RWPE1 (cell line): ENCODE measurements at regions not wholly inside any gene's neighbourhood (a gene's known extent, or its start where the extent isn't known, plus 50 kb on each side); places are given as distances from the start of the nearest gene placed in this dataset.

Experiments
- CTCF ChIA-PET: fragments of 350-600 bp; sonication (Branson Sonifier 250); formaldehyde crosslinking; extraction: SDS; loops from one replicate; lab custom pipeline; 2021; lab: Yijun Ruan, JAX
- POLR2A ChIA-PET: fragments of 400-600 bp; formaldehyde crosslinking; extraction: SDS; loops from one replicate; lab custom pipeline; 2020; ENCODE audit warnings: antibody characterized with exemption; ENCODE audit not compliant: low non-redundant PET; lab: Yijun Ruan, JAX
- DNase-seq: peaks from one replicate; pipeline ENCODE4 v3.0.0; 2012; ENCODE audit warnings: low spot score
- H3K27ac ChIP-seq: fragments of 450-650 bp; 2 replicates; pipeline ENCODE4 v1.5.1; 2017
- CTCF ChIP-seq: fragments of 450-650 bp; conservative IDR thresholded peaks from 2 replicates; pipeline ENCODE4 v1.5.1; 2017; ENCODE audit warnings: low read depth, mild to moderate bottlenecking

- no peak for TF ChIP-seq CTCF
- ChIA-PET POLR2A (no interaction called here), CTCF (interaction anchor here (0.7 to 0.8 kb wide), 2 partner anchors 316 to 459 kb away, joined by 3 read pairs; no protein-coding TSS in a partner anchor)
- no peak overlapping the region for H3K27ac ChIP-seq
- no peak for DNase-seq
These were observed 87.6 kb downstream of the MARCHF4 start for GRCh38 chr2:216284708-216285107.

GRCh38 chr2:216283038-216283900, 89.0 kb downstream of the MARCHF4 start:
- no peak for DNase-seq
- H3K27ac ChIP-seq: no peak overlapping the region
- ChIA-PET POLR2A (no interaction called here), CTCF (no interaction called here)
- no peak for TF ChIP-seq CTCF

GRCh38 chr2:216281876-216282275, 90.4 kb downstream of the MARCHF4 start:
- ChIA-PET CTCF (no interaction called here), POLR2A (no interaction called here)
- H3K27ac ChIP-seq: no peak overlapping the region
- DNase-seq: no peak
- TF ChIP-seq CTCF: no peak

- CTCF ChIA-PET: interaction anchor here (0.6 kb wide), 1 partner anchor 149 kb away, joined by 3 read pairs; no protein-coding TSS in a partner anchor
- no peak for TF ChIP-seq CTCF
These were observed 91.0 kb downstream of the MARCHF4 start for GRCh38 chr2:216281316-216281715.

GRCh38 chr2:216279459-216279858, 92.8 kb downstream of the MARCHF4 start:
- POLR2A ChIA-PET: no interaction called here
- no peak for TF ChIP-seq CTCF
- no peak overlapping the region for H3K27ac ChIP-seq
- CTCF ChIA-PET: no interaction called here
- no peak for DNase-seq

More at GRCh38 chr2:216281316-216281715, 91.0 kb downstream of the MARCHF4 start:
- POLR2A ChIA-PET: no interaction called here
- no peak for DNase-seq
- H3K27ac ChIP-seq: no peak overlapping the region

GRCh38 chr2:216279031-216279430, 93.3 kb downstream of the MARCHF4 start:
- H3K27ac ChIP-seq: no peak overlapping the region
- TF ChIP-seq CTCF: no peak
- CTCF ChIA-PET: no interaction called here
- DNase-seq: no peak
- POLR2A ChIA-PET: no interaction called here
